Loucy (cell line): ENCODE measurements at regions not wholly inside any gene's neighbourhood (a gene's known extent, or its start where the extent isn't known, plus 50 kb on each side); places are given as distances from the start of the nearest gene placed in this dataset.

Experiments
- H2AFZ ChIP-seq: fragments of 200-600 bp; sonication (generic); 2 replicates; pipeline ENCODE4 v1.6.0; 2016; ENCODE audit warnings: antibody characterized with exemption, mild to moderate bottlenecking, low read length, moderate library complexity
- H3F3A ChIP-seq: fragments of 200-600 bp; 2 replicates; pipeline ENCODE4 v1.6.0; 2016; ENCODE audit warnings: antibody characterized with exemption, low read depth, mild to moderate bottlenecking
- H3K27me3 ChIP-seq: fragments of 200-600 bp; sonication (generic); 2 replicates; pipeline ENCODE4 v1.6.1; 2014; ENCODE audit warnings: low read length, mild to moderate bottlenecking; ENCODE audit not compliant: insufficient read depth, poor library complexity, severe bottlenecking
- H3K36me3 ChIP-seq: fragments of 200-600 bp; sonication (generic); 2 replicates; pipeline ENCODE4 v1.6.1; 2016; ENCODE audit warnings: low read length; ENCODE audit not compliant: insufficient read depth
- H3K4me1 ChIP-seq: fragments of 200-600 bp; sonication (generic); 2 replicates; pipeline ENCODE4 v1.5.1; 2014; ENCODE audit warnings: low read length, mild to moderate bottlenecking; ENCODE audit not compliant: insufficient read depth, poor library complexity, severe bottlenecking
- H3K4me2 ChIP-seq: fragments of 200-600 bp; sonication (generic); 2 replicates; pipeline ENCODE4 v1.6.0; 2014; ENCODE audit warnings: antibody characterized with exemption, low read length, low read depth, mild to moderate bottlenecking; ENCODE audit not compliant: poor library complexity, severe bottlenecking
- H3K4me3 ChIP-seq: fragments of 200-600 bp; sonication (generic); 2 replicates; pipeline ENCODE4 v1.5.1; 2014; ENCODE audit warnings: low read length, mild to moderate bottlenecking, mixed read lengths; ENCODE audit not compliant: poor library complexity, severe bottlenecking
- H3K79me2 ChIP-seq: fragments of 200-600 bp; sonication (generic); 2 replicates; pipeline ENCODE4 v1.6.1; 2014; ENCODE audit warnings: low read length; ENCODE audit not compliant: insufficient read depth
- H3K9ac ChIP-seq: fragments of 200-600 bp; sonication (generic); 2 replicates; pipeline ENCODE4 v1.6.0; 2014; ENCODE audit warnings: mild to moderate bottlenecking, low read depth, low read length, moderate library complexity; ENCODE audit not compliant: poor library complexity, severe bottlenecking
- H3K9me2 ChIP-seq: fragments of 200-600 bp; sonication (generic); replicated peaks from 2 replicates; pipeline ENCODE4 v1.6.1; 2016; ENCODE audit warnings: low read depth, low read length, mixed read lengths
- H3K9me3 ChIP-seq: fragments of 200-600 bp; sonication (generic); 2 replicates; pipeline ENCODE4 v1.6.1; 2014; ENCODE audit warnings: mild to moderate bottlenecking, antibody characterized with exemption, low read length, low read depth; ENCODE audit not compliant: insufficient read depth
- H4K20me1 ChIP-seq: fragments of 200-600 bp; sonication (generic); 2 replicates; pipeline ENCODE4 v1.6.0; 2014; ENCODE audit warnings: antibody characterized with exemption, low read length, mild to moderate bottlenecking; ENCODE audit not compliant: insufficient read depth, poor library complexity, severe bottlenecking
- CTCF ChIP-seq: fragments of 200-600 bp; sonication (generic); conservative IDR thresholded peaks from 2 replicates; pipeline ENCODE4 v1.5.1; 2014; ENCODE audit warnings: mild to moderate bottlenecking, antibody characterized with exemption, low read length
- EZH2phosphoT487 ChIP-seq: fragments of 200-600 bp; IDR thresholded peaks from 2 replicates; pipeline ENCODE4 v1.6.1; 2018; ENCODE audit warnings: antibody characterized with exemption, mild to moderate bottlenecking, moderate library complexity, borderline replicate concordance

DNA sequence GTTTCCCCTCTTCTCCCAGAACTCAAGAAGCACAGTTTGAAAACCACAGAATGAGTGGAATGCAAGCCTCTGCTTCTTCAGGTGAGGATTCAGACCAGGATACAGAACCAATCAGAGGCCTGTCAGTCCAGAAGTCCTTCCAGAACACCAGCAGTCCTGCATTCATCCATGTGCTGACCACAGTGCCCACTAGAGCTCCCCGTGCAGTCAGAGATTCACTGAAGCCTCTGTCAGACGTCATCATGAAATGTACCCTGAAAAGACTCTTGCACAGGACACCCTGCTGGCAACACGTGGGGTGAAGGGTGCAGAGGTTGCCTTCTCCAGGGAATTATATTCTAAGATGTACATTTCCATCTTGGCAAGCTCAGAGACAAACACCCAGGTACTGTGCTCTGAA, 75.9 kb upstream of the LSM6 start:
- H3K79me2 ChIP-seq: no peaks in the 10 kb centered on the region
- no peaks in the 10 kb centered on the region for H3K9me2 ChIP-seq
- no peaks in the 10 kb centered on the region for H4K20me1 ChIP-seq
- no peak overlapping the region for H3K4me3 ChIP-seq
- no peaks in the 10 kb centered on the region for H3F3A ChIP-seq
- no peaks in the 10 kb centered on the region for H3K36me3 ChIP-seq
- H3K4me2 ChIP-seq: no peak overlapping the region
- no peaks in the 10 kb centered on the region for H3K4me1 ChIP-seq
- H3K27me3 ChIP-seq: no peaks in the 10 kb centered on the region
- H2AFZ ChIP-seq: no peak overlapping the region
- H3K9me3 ChIP-seq: no peaks in the 10 kb centered on the region
- no peak overlapping the region for H3K9ac ChIP-seq
- TF ChIP-seq CTCF (no peak), EZH2phosphoT487 (no peak)

DNA sequence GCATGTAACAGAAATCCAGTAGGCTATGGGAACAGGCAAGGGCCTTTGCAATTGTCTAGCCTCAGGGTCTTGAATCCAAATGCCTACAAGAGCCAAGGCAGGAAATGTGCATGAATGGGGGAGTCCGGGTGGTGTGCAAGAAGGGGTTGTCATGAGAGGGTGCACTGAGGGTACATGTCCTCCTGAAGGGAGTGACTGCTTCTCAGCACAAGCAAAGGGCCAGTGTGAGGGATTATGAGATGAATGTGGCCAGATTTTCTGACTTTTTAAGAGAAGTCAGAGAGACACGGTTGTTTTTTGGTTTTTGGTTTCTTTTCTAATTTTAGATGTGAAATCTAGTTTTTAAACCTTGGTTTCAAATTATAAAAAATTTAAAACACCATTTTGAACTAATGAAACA, 76.5 kb upstream of the LSM6 start:
- Histone ChIP-seq H3K79me2 (no peaks in the 10 kb centered on the region), H2AFZ (no peak overlapping the region), H3K4me2 (no peak overlapping the region)

DNA sequence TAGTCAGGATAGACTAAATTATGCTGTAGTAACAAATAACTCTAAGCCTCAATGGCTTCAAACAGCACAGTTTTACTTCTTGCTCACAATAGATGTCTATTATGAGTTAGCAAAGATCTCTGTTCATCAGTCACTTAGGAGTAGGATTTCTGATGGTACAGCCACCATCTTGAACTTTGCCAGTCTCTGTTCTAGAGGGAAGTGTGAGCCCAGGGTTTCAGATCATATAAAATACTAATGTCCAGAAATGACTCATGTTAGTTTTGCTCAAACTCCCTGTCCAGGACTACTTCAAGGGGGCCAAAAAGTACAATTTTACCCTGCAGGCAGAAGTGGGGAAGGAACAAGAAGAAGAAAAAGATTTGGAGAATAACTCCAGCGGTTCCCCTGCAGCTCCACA, 77.1 kb upstream of the LSM6 start:
- Histone ChIP-seq H3K4me1 (no peaks in the 10 kb centered on the region), H3K36me3 (no peaks in the 10 kb centered on the region), H4K20me1 (no peaks in the 10 kb centered on the region), H3K9me3 (no peaks in the 10 kb centered on the region), H3K79me2 (no peaks in the 10 kb centered on the region), H3K27me3 (no peaks in the 10 kb centered on the region), H3K4me2 (no peak overlapping the region), H3F3A (no peaks in the 10 kb centered on the region), H2AFZ (no peak overlapping the region), H3K4me3 (no peak overlapping the region), H3K9me2 (no peaks in the 10 kb centered on the region), H3K9ac (no peak overlapping the region)
- no peak for TF ChIP-seq EZH2phosphoT487
- no peak for TF ChIP-seq CTCF

More for the DNA sequence above, 76.5 kb upstream of the LSM6 start:
- H3K9me3 ChIP-seq: no peaks in the 10 kb centered on the region
- no peak for TF ChIP-seq CTCF
- TF ChIP-seq EZH2phosphoT487: no peak
- H3K9me2 ChIP-seq: no peaks in the 10 kb centered on the region
- H3K27me3 ChIP-seq: no peaks in the 10 kb centered on the region
- no peaks in the 10 kb centered on the region for H3K4me1 ChIP-seq
- no peak overlapping the region for H3K4me3 ChIP-seq
- H3K36me3 ChIP-seq: no peaks in the 10 kb centered on the region
- no peak overlapping the region for H3K9ac ChIP-seq
- H3F3A ChIP-seq: no peaks in the 10 kb centered on the region
- no peaks in the 10 kb centered on the region for H4K20me1 ChIP-seq
